K562 (cell line): ENCODE measurements at regions not wholly inside any gene's neighbourhood (a gene's known extent, or its start where the extent isn't known, plus 50 kb on each side); places are given as distances from the start of the nearest gene placed in this dataset.

Source experiments
- E2F5 ChIP-seq: sonication (generic); formaldehyde crosslinking; IDR thresholded peaks from 2 replicates; pipeline ENCODE4 v1.8.0; 2022; ENCODE audit warnings: mild to moderate bottlenecking, missing genetic modification reagents
- JUND ChIP-seq, 2 experiments: IDR thresholded peaks; 2 replicates in 1 of 2; 3 replicates in 1 of 2; pipeline ENCODE4 v1.6.1; 2011; ENCODE audit warnings: borderline replicate concordance in 2 of 2, low read depth in 2 of 2, low read length in 2 of 2, improper control_type of control experiment in 1 of 2, missing biosample characterization in 1 of 2, missing genetic modification characterization in 1 of 2, missing genetic modification reagents in 1 of 2
- KDM2B ChIP-seq: fragments of 250-450 bp; sonication (Bioruptor Pico); IDR thresholded peaks from 2 replicates; pipeline ENCODE4 v1.8.0; 2021; ENCODE audit warnings: mild to moderate bottlenecking, moderate library complexity
- MAFF ChIP-seq: IDR thresholded peaks from 2 replicates; pipeline ENCODE4 v1.6.1; 2012; ENCODE audit warnings: low read length, improper control_type of control experiment
- MAFG ChIP-seq: fragments of 450-650 bp; conservative IDR thresholded peaks from 2 replicates; pipeline ENCODE4 v1.6.1; 2016; ENCODE audit warnings: missing genetic modification characterization, missing compliant biosample characterization
- NFRKB ChIP-seq: fragments of 450-650 bp; IDR thresholded peaks from 2 replicates; pipeline ENCODE4 v1.6.1; 2016; ENCODE audit warnings: low read depth
- PBX2 ChIP-seq, 2 experiments: IDR thresholded peaks in 1 of 2; conservative IDR thresholded peaks in 1 of 2; 2 replicates each; pipeline ENCODE4 v1.6.1; 2016; ENCODE audit warnings: low read depth in 2 of 2, mild to moderate bottlenecking in 1 of 2, missing compliant biosample characterization in 1 of 2, missing genetic modification characterization in 1 of 2, moderate library complexity in 1 of 2
- PHF20 ChIP-seq: fragments of 450-650 bp; IDR thresholded peaks from 2 replicates; pipeline ENCODE4 v1.6.1; 2018; ENCODE audit not compliant: partially characterized antibody
- RFX5 ChIP-seq: IDR thresholded peaks from 2 replicates; pipeline ENCODE4 v1.6.1; 2011; ENCODE audit warnings: low read depth, mild to moderate bottlenecking, improper control_type of control experiment, low read length
- RUNX1 ChIP-seq: sonication (generic); IDR thresholded peaks from 2 replicates; pipeline ENCODE4 v1.6.1; 2016; ENCODE audit warnings: antibody characterized with exemption, low read depth
- TAF15 ChIP-seq: fragments of 200-400 bp; formaldehyde crosslinking; IDR thresholded peaks from 2 replicates; pipeline ENCODE4 v1.6.1; 2017; ENCODE audit warnings: mild to moderate bottlenecking, low read depth, low read length, moderate library complexity
- THRA ChIP-seq: fragments of 450-650 bp; IDR thresholded peaks from 2 replicates; pipeline ENCODE4 v1.6.1; 2017; ENCODE audit warnings: mild to moderate bottlenecking, moderate library complexity
- U2AF1 ChIP-seq: fragments of 200-400 bp; formaldehyde crosslinking; optimal IDR thresholded peaks from 2 replicates; pipeline ENCODE3; 2017; ENCODE audit warnings: mild to moderate bottlenecking, low read depth, low read length, moderate library complexity
- ZC3H8 ChIP-seq: fragments of 450-650 bp; IDR thresholded peaks from 2 replicates; pipeline ENCODE4 v1.6.1; 2017
- ZNF57 ChIP-seq: fragments of 450-650 bp; formaldehyde crosslinking; IDR thresholded peaks from 2 replicates; pipeline ENCODE4 v1.4.0; 2020; ENCODE audit warnings: mild to moderate bottlenecking, moderate library complexity
- ZNF668 ChIP-seq: fragments of 250-450 bp; sonication (Bioruptor Pico); IDR thresholded peaks from 2 replicates; pipeline ENCODE4 v1.8.0; 2022; ENCODE audit warnings: mild to moderate bottlenecking, inconsistent platforms

GRCh38 chr2:70036290-70036689, 51.0 kb upstream of the PCBP1 start (continued):
- TF ChIP-seq JUND (IDR thresholded peaks at IDR 0.05; ENCODE audit: borderline replicate concordance, low read depth, low read length) (no peak), JUND (tag; IDR thresholded peaks at IDR 0.05; ENCODE audit: borderline replicate concordance, low read depth, low read length) (no peak), ZNF57 (CRISPR knock-in tag) (no peak), PHF20 (no peak), MAFG (tag) (peak; percentile 49), ZC3H8 (no peak), NFRKB (no peak), THRA (no peak), RFX5 (no peak), PBX2 (CRISPR knock-in tag; IDR thresholded peaks at IDR 0.05; ENCODE audit: low read depth) (no peak), PBX2 (tag; conservative IDR thresholded peaks at IDR 0.05; ENCODE audit: low read depth) (no peak), E2F5 (CRISPR knock-in tag) (no peak), U2AF1 (no peak), TAF15 (no peak), RUNX1 (no peak), KDM2B (CRISPR knock-in tag) (no peak), ZNF668 (CRISPR knock-in tag) (no peak), MAFF (0 out of 2 replicates have a peak, but pooled peaks have one; percentile 18)
